Lower leg skin (tissue), 3 donors: ENCODE measurements at regions not wholly inside any gene's neighbourhood (a gene's known extent, or its start where the extent isn't known, plus 50 kb on each side); places are given as distances from the start of the nearest gene placed in this dataset.

ENCODE experiments used
- CTCF ChIP-seq, 3 donors: fragments of 450-650 bp; IDR thresholded peaks; one replicate each; pipeline ENCODE4 v1.5.1; 2016; ENCODE audit warnings: antibody characterized with exemption in 3 of 3, mild to moderate bottlenecking in 3 of 3, moderate library complexity in 2 of 3
- POLR2A ChIP-seq, 2 donors: fragments of 450-650 bp; IDR thresholded peaks; one replicate each; pipeline ENCODE4 v1.6.1; 2016 to 2017; ENCODE audit warnings: antibody characterized with exemption in 2 of 2, mild to moderate bottlenecking in 1 of 2, moderate library complexity in 1 of 2

GRCh38 chr4:136865526-136865925, 666.8 kb downstream of the PCDH18 start:
- TF ChIP-seq POLR2A (IDR thresholded peaks at IDR 0.05) (no peak), CTCF (IDR thresholded peaks at IDR 0.05) (no peak)
